Colonic mucosa (tissue), 4 donors: ENCODE measurements at regions not wholly inside any gene's neighbourhood (a gene's known extent, or its start where the extent isn't known, plus 50 kb on each side); places are given as distances from the start of the nearest gene placed in this dataset.

Source experiments
- DNase-seq: peaks from one replicate; pipeline ENCODE4 v3.0.0-alpha.2; 2020
- H3K27ac ChIP-seq: fragments of 200-600 bp; one replicate; pipeline ENCODE4 v1.8.0; 2021
- H3K27me3 ChIP-seq: fragments of 200-600 bp; one replicate; pipeline ENCODE4 v1.8.0; 2021
- H3K36me3 ChIP-seq: fragments of 200-600 bp; one replicate; pipeline ENCODE4 v1.8.0; 2021
- H3K4me1 ChIP-seq: fragments of 200-600 bp; one replicate; pipeline ENCODE4 v1.8.0; 2021; ENCODE audit warnings: mild to moderate bottlenecking
- H3K4me3 ChIP-seq: fragments of 200-600 bp; one replicate; pipeline ENCODE4 v1.8.0; 2021
- H3K9ac ChIP-seq, 2 donors: one replicate each; pipeline ENCODE4 v1.7.0; 2013; ENCODE audit warnings: control low read depth in 2 of 2, low read depth in 2 of 2, low read length in 2 of 2
- H3K9me3 ChIP-seq: fragments of 200-600 bp; one replicate; pipeline ENCODE4 v1.8.0; 2021
- intact Hi-C: fragments of 100-400 bp; cut with DNase I; formaldehyde crosslinking; loops from one replicate; pipeline ENCODE4 v1.14.1; 2022
- TF ChIP-seq, protein P1 (sequence below): fragments of 200-600 bp; IDR thresholded peaks from one replicate; pipeline ENCODE4 v1.8.0; 2022; ENCODE audit warnings: antibody characterized with exemption, mild to moderate bottlenecking
- donor health status: healthy.
- donor health status: DM: no; HTN: no; CAD: no.
- donor health status: DM: no; HTN: no; CAD: no.

DNA sequence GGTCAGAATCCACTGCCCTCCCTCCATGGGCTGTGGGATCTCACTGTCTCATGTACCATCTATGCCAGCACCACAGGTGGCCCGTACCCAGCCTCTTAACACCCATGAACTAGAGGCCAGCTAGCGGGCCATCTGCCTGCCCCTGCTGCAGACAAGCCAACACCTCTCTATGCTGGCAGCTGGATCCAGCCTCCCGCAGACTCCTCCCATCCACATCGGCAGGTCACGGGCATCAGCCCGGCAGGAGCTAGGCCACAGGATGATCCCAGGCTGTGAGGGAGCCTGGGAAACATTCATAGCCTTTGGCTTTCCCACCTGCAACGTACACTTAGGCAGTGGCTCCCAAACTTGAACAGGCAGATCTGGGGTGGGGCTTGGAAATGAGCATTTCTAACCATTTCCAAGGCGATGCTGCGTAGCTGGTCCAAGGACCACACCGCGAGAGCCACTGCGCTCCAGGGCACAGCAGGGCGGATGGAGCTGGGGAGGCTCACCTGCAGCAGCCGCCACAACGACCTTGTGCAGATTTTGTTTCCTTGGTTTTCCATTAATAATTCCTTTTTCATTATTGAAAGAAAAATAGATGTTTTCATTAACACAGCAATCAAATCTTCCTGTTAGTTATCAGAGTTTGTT, 114.7 kb downstream of the KCNF1 start:
- Histone ChIP-seq H3K9ac (no peak overlapping the region), H3K9me3 (no peaks in the 10 kb centered on the region), H3K4me1 (no peaks in the 10 kb centered on the region), H3K4me3 (no peak overlapping the region), H3K27ac (no peak overlapping the region), H3K27me3 (no peaks in the 10 kb centered on the region), H3K36me3 (no peaks in the 10 kb centered on the region)
- intact Hi-C loops: no loop called here
- TF ChIP-seq, protein P1, sequence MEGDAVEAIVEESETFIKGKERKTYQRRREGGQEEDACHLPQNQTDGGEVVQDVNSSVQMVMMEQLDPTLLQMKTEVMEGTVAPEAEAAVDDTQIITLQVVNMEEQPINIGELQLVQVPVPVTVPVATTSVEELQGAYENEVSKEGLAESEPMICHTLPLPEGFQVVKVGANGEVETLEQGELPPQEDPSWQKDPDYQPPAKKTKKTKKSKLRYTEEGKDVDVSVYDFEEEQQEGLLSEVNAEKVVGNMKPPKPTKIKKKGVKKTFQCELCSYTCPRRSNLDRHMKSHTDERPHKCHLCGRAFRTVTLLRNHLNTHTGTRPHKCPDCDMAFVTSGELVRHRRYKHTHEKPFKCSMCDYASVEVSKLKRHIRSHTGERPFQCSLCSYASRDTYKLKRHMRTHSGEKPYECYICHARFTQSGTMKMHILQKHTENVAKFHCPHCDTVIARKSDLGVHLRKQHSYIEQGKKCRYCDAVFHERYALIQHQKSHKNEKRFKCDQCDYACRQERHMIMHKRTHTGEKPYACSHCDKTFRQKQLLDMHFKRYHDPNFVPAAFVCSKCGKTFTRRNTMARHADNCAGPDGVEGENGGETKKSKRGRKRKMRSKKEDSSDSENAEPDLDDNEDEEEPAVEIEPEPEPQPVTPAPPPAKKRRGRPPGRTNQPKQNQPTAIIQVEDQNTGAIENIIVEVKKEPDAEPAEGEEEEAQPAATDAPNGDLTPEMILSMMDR: no peak
- DNase-seq: no peak

DNA sequence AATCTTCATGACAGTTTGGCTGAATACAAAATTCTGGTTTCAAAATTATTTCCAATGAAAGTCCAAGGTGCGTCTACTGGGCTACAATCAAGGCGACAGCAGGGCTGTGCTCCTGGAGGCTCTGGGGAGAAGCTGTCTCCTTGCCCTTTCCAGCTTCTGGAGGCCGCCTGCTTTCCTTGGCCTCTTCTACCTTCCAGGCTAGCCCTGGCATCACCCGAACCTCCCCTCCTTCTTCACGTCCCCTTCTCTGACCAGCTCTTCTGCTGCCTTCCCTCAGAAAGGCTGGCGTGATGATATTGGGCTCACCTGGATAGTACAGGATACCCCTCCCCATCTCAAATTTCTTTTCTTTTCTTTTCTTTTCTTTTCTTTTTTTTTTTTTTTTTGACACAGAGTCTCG, 115.5 kb downstream of the KCNF1 start:
- Histone ChIP-seq H3K27me3 (no peaks in the 10 kb centered on the region), H3K4me1 (no peaks in the 10 kb centered on the region), H3K27ac (no peak overlapping the region), H3K4me3 (no peak overlapping the region), H3K36me3 (no peaks in the 10 kb centered on the region), H3K9ac (no peak overlapping the region), H3K9me3 (no peaks in the 10 kb centered on the region)
- TF ChIP-seq, protein P1: no peak
- DNase-seq: no peak
- intact Hi-C loops: no loop called here

DNA sequence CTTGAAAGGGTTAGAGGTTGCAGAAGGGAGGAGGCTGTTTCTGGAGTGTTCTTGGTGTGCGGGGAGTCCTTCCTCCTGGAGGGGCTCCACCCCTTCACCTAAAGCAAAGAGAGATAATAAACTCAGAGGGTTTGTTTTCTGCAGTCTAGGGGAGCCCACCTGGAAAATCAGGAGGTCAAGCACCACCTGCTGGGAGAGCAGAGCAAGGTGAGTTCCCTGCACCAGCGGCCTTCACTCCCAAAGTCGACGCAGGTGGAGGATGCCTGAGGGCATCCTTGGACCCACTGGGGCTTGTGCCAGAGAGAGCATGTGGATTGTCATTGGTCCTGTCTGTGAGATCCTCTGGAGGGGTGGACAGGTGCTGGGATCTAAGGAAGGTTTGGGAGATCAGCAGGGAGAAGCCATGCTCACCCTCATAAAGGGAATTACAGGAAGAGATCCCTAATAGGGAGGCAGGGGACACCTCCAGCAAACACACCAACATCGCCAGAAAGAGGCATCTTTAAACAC, 116.7 kb downstream of the KCNF1 start:
- H3K9ac ChIP-seq: no peak overlapping the region
- H3K27ac ChIP-seq: no peak overlapping the region
- no peak overlapping the region for H3K4me3 ChIP-seq
- no peak for DNase-seq
- H3K4me1 ChIP-seq: no peaks in the 10 kb centered on the region
- H3K9me3 ChIP-seq: no peaks in the 10 kb centered on the region
- intact Hi-C loops: no loop called here
- TF ChIP-seq, protein P1: no peak
- H3K36me3 ChIP-seq: no peaks in the 10 kb centered on the region
- no peaks in the 10 kb centered on the region for H3K27me3 ChIP-seq

DNA sequence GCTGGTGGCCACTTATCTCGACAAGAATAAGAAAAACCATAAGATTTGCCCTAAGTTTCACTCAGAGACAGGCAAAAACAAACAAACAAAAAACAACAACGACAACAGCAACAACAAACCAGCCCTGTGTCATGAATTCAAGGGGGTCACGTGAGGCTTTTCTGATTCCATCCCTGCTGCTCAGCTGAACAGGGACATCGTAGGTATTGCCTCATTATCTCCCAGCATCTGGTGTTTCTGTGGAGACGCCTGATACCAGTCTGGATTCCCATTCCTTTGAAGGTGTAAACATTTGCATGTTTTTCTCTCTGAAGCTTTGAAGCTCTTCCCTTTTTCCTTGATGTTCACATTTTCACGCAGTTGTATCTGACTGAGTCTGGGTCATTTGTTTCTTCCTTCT, 117.4 kb downstream of the KCNF1 start:
- Histone ChIP-seq H3K9me3 (no peaks in the 10 kb centered on the region), H3K27me3 (no peaks in the 10 kb centered on the region), H3K27ac (no peak overlapping the region), H3K36me3 (no peaks in the 10 kb centered on the region), H3K4me1 (no peaks in the 10 kb centered on the region), H3K9ac (no peak overlapping the region), H3K4me3 (no peak overlapping the region)
- TF ChIP-seq, protein P1: no peak
- intact Hi-C loops: no loop called here
- DNase-seq: no peak

DNA sequence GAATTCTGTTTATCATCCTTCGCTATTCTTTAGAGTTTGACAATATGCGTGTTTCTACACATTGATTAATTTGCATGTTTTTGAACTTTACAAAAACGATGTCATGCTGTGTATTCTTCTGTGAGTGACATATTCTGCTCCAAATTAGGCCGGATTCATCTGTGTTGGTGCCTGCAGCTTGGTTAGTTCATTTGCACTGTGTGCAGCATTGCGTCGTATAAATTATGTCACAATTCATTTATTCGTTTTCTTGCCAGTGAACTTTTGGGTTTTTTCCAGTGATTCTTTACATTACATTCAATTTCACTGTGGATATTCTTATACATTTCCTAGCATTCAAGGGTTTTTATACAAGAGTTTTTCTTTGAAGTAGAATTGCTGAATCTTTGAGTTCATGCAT, 118.3 kb downstream of the KCNF1 start:
- Histone ChIP-seq H3K9me3 (no peaks in the 10 kb centered on the region), H3K27me3 (no peaks in the 10 kb centered on the region), H3K27ac (no peak overlapping the region), H3K36me3 (no peaks in the 10 kb centered on the region), H3K4me3 (no peak overlapping the region), H3K4me1 (no peaks in the 10 kb centered on the region), H3K9ac (no peak overlapping the region)
- TF ChIP-seq, protein P1: no peak
- DNase-seq: no peak
- intact Hi-C loops: no loop called here
